ENCODE measurements at regions not wholly inside any gene's neighbourhood (a gene's known extent, or its start where the extent isn't known, plus 50 kb on each side); places are given as distances from the start of the nearest gene placed in this dataset.

DNA sequence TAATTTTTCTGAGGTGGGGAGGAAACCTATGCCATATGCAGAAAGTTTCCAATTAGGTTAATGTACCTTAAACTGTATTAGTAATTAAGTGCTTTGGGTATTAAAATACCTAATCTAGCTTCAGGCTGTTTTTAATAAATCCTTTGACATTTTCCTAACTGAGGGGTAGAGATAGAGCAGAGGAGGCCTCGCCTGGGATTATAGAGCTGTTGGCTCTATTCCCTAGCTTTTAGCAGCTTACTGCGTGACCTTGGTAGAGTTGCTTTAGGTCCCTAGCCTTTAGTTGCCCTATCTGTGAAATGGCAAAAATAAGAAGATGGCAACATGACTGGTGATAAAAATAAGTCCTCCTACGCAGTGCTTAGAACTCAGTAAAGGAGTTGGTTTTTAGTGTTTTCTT, 621.0 kb downstream of the LMO4 start:
- no peak for ATAC-seq
- H3K36me3 Mint-ChIP-seq (ENCODE audit: low read depth): no peaks in the 10 kb centered on the region
- intact Hi-C loops (cut with micrococcal nuclease): loop anchor here (10.0 kb wide), 2 partner anchors 625 to 815 kb away; partner anchors contain the start of gene LMO4
- no peaks in the 10 kb centered on the region for H3K4me1 Mint-ChIP-seq (ENCODE audit: low read depth)
- no peak overlapping the region for H3K27ac Mint-ChIP-seq
- ChIA-PET CTCF (no interaction called here), POLR2A (no interaction called here)
- DNase-seq: no peak
- TF ChIP-seq, protein P1, sequence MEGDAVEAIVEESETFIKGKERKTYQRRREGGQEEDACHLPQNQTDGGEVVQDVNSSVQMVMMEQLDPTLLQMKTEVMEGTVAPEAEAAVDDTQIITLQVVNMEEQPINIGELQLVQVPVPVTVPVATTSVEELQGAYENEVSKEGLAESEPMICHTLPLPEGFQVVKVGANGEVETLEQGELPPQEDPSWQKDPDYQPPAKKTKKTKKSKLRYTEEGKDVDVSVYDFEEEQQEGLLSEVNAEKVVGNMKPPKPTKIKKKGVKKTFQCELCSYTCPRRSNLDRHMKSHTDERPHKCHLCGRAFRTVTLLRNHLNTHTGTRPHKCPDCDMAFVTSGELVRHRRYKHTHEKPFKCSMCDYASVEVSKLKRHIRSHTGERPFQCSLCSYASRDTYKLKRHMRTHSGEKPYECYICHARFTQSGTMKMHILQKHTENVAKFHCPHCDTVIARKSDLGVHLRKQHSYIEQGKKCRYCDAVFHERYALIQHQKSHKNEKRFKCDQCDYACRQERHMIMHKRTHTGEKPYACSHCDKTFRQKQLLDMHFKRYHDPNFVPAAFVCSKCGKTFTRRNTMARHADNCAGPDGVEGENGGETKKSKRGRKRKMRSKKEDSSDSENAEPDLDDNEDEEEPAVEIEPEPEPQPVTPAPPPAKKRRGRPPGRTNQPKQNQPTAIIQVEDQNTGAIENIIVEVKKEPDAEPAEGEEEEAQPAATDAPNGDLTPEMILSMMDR (IDR thresholded peaks at IDR 0.05): no peak
- H3K4me3 Mint-ChIP-seq: no peak overlapping the region
- H3K27me3 Mint-ChIP-seq: peaks cover 13% of the 10 kb centered on the region
- no peaks in the 10 kb centered on the region for H3K9me3 Mint-ChIP-seq

DNA sequence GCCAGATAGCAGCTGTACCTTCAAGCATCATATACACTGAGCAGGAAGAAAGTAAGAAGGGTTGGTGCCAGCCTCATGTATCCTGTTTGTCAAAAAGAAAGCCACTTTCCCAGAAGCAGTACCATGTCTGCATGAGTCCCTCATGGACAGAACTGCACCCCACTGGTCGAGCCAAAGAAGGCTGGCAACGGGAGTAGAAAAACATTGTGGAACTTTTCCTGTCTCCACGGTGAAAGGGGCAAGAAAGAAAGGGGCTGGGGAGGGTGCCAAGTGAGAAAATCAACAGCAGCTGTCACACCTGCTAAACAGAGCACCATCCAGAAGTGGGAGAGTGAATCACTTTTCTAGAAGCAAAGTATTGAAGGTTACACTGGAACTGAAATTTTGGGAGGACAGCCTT, 621.7 kb downstream of the LMO4 start:
- ChIA-PET CTCF (interaction anchor here (1.5 kb wide), 1 partner anchor 624 kb away, joined by 4 read pairs; no protein-coding TSS in a partner anchor), POLR2A (no interaction called here)
- no peaks in the 10 kb centered on the region for H3K4me1 Mint-ChIP-seq (ENCODE audit: low read depth)
- peaks cover 10% of the 10 kb centered on the region for H3K27me3 Mint-ChIP-seq
- no peak for DNase-seq
- TF ChIP-seq, protein P1 (IDR thresholded peaks at IDR 0.05): no peak
- ATAC-seq: no peak
- no peaks in the 10 kb centered on the region for H3K9me3 Mint-ChIP-seq
- no peak overlapping the region for H3K4me3 Mint-ChIP-seq
- intact Hi-C loops (cut with micrococcal nuclease): loop anchor here (10.0 kb wide), 2 partner anchors 626 to 816 kb away; partner anchors contain the start of gene LMO4
- H3K27ac Mint-ChIP-seq: no peak overlapping the region
- no peaks in the 10 kb centered on the region for H3K36me3 Mint-ChIP-seq (ENCODE audit: low read depth)

DNA sequence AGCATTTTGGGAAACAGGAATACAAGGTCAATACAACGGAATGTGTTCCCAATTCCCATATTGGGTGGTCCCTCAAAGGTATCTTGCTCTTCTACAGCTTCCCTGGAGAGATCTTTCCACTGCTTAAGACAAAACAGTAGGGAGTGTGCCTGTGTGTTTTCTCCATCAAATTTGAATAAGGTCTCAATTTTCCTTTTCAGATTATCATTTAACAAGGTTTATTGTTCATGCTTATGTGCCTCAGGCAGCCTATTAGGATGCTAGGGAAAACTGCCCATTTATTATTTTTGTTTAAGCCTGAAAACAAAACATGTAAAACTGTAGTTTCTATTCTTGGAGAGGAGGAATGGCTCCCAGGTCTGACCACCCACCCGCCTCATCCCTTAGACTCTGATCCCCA, 622.7 kb downstream of the LMO4 start:
- no peak overlapping the region for H3K4me3 Mint-ChIP-seq
- TF ChIP-seq, protein P1 (IDR thresholded peaks at IDR 0.05): no peak
- no peaks in the 10 kb centered on the region for H3K4me1 Mint-ChIP-seq (ENCODE audit: low read depth)
- no peaks in the 10 kb centered on the region for H3K9me3 Mint-ChIP-seq
- ATAC-seq (no peak), DNase-seq (no peak)
- H3K27me3 Mint-ChIP-seq: peaks cover 14% of the 10 kb centered on the region
- POLR2A ChIA-PET: no interaction called here
- CTCF ChIA-PET: interaction anchor here (1.5 to 4.2 kb wide), 2 partner anchors 625 to 658 kb away, joined by 4 to 46 read pairs; no protein-coding TSS in a partner anchor
- intact Hi-C loops (cut with micrococcal nuclease): loop anchor here (10.0 kb wide), 2 partner anchors 627 to 817 kb away; partner anchors contain the start of gene LMO4
- H3K36me3 Mint-ChIP-seq (ENCODE audit: low read depth): no peaks in the 10 kb centered on the region
- no peak overlapping the region for H3K27ac Mint-ChIP-seq

DNA sequence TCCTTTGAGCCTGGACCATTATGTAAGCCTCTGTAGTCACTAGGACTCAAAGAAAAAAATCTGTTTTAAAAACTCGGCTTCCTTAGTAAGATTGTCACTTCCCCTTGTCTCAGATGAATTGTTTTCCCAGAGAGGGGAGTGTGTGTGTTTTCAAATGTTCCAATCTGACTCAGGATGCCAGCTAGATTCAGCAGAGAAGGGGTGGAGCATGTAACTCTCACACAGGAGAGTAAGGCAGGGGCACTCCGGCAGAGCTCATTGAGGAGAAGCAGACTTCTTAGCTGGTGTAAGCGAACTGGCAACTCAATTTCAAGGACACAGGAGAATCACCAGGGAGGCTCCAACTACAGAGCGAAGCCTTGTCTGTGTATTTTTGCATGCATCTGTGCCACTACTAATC, 623.2 kb downstream of the LMO4 start:
- no peak for ATAC-seq
- no peaks in the 10 kb centered on the region for H3K36me3 Mint-ChIP-seq (ENCODE audit: low read depth)
- no peak overlapping the region for H3K27ac Mint-ChIP-seq
- H3K9me3 Mint-ChIP-seq: no peaks in the 10 kb centered on the region
- no peak overlapping the region for H3K4me3 Mint-ChIP-seq
- CTCF ChIA-PET: interaction anchor here (4.2 kb wide), 1 partner anchor 659 kb away, joined by 46 read pairs; no protein-coding TSS in a partner anchor
- TF ChIP-seq, protein P1 (IDR thresholded peaks at IDR 0.05): no peak
- no peaks in the 10 kb centered on the region for H3K4me1 Mint-ChIP-seq (ENCODE audit: low read depth)
- peaks cover 14% of the 10 kb centered on the region for H3K27me3 Mint-ChIP-seq
- no peak for DNase-seq
- POLR2A ChIA-PET: no interaction called here
- intact Hi-C loops (cut with micrococcal nuclease): loop anchor here (10.0 kb wide), 2 partner anchors 627 to 817 kb away; partner anchors contain the start of gene LMO4

DNA sequence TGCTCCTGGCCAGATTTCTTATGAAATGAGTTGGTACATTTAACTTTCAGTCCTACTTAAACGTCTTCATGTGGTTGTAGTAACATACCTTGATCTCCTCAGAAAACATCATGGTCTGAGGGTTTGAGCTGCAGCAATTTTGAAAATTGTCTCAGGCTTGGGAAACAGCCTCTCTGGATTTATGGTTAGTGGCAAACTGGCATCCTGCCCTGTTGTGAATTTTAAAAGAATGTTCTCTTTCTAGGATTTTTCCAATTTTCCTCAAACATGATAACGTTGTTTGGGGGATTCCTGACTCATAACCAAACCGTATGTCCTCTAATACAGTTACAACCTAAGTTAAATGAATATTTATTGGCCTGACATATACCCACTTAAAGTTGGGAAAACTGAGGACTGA, 624.4 kb downstream of the LMO4 start:
- POLR2A ChIA-PET: interaction anchor here (1.1 kb wide), 1 partner anchor 624 kb away, joined by 3 read pairs; the partner anchor contains the start of gene LMO4
- CTCF ChIA-PET: interaction anchor here (0.8 to 4.2 kb wide), 22 partner anchors 9 to 822 kb away, joined by 3 to 46 read pairs (median 4); no protein-coding TSS in a partner anchor
- no peaks in the 10 kb centered on the region for H3K9me3 Mint-ChIP-seq
- DNase-seq (no peak), ATAC-seq (no peak)
- intact Hi-C loops (cut with micrococcal nuclease): loop anchor here (1.0 to 10.0 kb wide), 3 partner anchors 628 to 818 kb away; partner anchors contain the start of gene LMO4
- TF ChIP-seq, protein P1 (IDR thresholded peaks at IDR 0.05): no peak
- no peak overlapping the region for H3K4me3 Mint-ChIP-seq
- no peaks in the 10 kb centered on the region for H3K4me1 Mint-ChIP-seq (ENCODE audit: low read depth)
- peaks cover 14% of the 10 kb centered on the region for H3K27me3 Mint-ChIP-seq
- H3K36me3 Mint-ChIP-seq (ENCODE audit: low read depth): no peaks in the 10 kb centered on the region
- H3K27ac Mint-ChIP-seq: no peak overlapping the region

Measured in activated CD8-positive, alpha-beta T cell treated with anti-CD3 and anti-CD28 coated beads for 36 hours (primary cell).